NCI-H524 (cell line): ENCODE measurements at regions not wholly inside any gene's neighbourhood (a gene's known extent, or its start where the extent isn't known, plus 50 kb on each side); places are given as distances from the start of the nearest gene placed in this dataset.
A peak's percentile ranks its signal among the peaks of the same experiment; 100 is the strongest.
"Not testable (repeated sequence)": the region's sequence is repeated elsewhere in the genome, so short reads cannot be mapped to it uniquely, and the experiment has no call there.

Experiments used
- DNase-seq, 2 experiments: peaks; one replicate each; lab custom pipeline; 2025; lab: John Stamatoyannopoulos, UW

DNA sequence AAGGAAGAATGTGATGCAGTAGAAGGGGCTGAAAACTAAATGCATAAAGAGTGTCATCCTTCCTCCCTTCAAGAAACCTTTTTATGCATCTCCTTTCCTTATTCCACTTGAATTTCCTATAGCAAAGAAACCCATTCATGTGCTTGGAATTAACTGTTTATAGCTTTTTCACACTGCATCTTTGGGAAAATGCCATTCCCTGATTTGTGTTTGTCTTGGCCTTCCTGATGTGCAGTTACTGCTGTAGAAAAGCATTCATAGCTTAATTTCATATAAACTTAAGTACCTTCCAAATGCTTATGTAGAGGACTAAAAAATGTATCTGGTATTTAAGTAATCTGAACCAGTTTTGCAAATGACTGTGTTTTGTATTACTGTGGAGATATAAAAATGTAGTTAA, 61.8 kb downstream of the SDR9C7 start:
- no peak for DNase-seq

DNA sequence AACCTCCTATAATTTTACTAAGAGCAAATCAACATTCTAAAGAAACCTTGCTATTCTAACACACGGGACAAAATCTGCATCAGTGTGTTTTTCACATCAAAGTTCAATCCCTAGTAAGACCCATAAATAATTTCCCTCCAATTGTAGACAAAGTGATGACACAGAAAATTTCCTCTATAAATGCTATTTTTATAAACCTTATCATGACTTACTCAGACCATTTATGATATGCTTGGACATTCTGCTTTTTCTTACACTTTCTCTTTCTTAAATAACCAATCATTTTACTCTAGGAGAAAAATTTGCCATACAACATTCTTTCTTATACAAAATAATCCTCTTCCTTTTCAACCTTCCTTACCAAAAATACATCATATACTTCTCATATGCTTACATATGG, 67.0 kb downstream of the SDR9C7 start:
- no peak for DNase-seq

DNA sequence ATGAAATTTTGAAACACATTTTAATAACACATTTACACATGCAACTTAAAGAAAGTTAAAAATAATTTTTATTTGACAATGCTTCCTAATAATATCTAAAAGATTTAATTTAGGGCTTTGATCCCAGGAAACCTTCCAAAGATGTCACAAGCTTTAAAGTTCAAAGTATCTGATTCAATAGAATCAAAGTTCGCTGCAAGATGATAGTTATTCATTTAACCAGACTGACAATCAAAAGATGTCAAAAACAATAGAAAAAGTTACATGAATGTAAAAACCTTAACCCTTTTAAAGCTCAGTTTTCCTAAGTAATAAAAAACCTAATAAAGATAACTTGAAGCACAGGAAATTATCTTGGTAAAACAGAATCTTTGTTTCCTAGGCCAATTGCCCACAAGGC, 67.7 kb downstream of the SDR9C7 start:
- no peak for DNase-seq

DNA sequence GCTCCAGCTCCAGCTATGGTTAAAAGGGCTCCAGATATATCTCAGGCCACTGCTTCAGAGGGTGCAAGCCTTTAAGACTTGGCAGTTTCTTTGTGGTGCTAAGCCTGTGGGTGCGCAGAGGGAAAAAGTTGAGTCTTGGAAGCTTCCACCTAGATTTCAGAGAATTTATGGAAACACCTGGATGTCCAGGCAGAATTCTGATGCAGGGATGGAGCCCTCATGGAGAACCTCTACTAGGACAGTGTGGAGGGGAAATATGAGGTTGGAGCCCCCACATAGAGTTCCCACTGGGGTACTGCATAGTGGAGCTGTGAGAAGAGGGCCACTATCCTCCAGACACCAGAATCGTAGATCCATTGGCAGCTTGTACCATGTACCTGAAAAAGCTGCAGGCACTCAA, 69.9 kb downstream of the SDR9C7 start:
- no peak for DNase-seq

DNA sequence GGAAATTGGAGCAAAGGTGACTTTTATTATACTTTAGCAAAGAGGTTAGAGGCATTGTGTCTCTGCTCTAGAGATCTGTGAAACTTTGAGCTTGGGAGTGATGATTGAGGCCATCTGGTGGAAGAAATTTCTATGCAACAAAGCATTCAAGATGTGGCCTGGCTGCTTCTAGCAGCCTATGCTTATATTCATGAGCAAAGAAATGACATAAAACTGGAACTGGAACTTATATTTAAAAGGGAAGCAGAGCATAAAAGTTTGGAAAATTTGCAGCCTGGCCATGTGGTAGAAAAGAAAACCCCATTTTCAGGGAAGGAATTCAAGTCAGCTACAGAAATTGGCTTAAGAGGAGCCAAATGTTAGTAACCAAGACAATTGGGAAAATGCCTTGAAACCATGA, 70.4 kb downstream of the SDR9C7 start:
- no peak for DNase-seq

DNA sequence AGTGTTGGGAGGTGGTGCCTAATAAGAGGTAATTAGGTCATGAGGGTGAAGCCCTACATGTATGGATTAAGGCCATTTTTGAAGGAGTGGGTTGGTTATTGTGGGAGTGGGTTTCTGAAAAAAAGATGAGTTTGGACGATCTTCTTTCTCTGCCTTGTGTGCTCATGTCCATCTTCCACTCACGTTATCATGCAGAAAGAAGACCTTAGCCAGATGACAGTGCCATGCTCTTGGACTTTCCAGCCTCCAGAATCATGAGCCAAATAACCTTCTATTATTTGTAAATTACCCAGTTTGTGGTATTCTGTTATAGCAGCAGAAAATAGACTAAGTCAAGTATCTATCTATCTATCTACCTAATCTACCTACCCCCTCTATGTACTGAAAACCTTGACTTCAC, 71.9 kb downstream of the SDR9C7 start:
- no peak for DNase-seq

DNA sequence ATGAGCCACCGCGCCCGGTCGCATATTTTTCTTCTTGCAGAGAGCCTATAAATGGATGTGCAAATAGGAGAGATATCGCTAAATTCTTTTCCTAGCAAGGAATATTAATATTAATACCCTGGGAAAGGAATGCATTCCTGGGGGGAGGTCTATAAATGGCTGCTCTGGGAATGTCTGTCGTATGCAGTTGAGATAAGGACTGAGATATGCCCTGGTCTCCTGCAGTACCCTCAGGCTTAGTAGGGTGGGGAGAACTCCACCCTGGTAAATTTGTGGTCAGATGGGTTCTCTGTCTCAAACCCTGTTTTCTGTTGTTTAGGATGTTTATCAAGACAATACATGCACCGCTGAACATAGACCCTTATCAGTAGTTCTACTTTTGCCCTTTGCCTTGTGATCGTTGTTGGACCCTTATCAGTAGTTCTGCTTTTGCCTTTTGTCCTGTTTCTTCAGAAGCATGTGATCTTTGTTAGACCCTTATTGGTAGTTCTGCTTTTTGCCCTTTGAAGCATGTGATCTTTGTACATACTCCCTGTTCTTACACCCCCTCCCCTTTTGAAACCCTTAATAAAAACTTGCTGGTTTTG, 80.7 kb downstream of the SDR9C7 start:
- DNase-seq, result not testable (repeated sequence)

DNA sequence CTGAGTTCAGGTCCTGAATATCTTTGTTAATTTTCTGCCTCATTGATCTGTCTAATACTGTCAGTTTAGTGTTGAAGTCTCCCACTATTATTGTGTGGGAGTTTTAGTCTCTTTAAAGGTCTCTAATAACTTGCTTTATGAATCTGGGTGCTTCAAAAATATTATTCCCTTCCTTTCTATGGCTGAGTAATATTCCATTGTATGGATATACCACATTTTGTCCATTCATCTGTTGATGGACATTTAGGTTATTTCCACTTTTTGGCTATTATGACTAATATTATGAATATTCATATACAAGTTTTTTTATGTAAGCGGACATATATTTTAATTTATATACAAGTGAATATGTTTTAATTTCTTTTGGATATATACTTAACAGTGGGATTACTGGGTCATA, 82.7 kb downstream of the SDR9C7 start:
- no peak for DNase-seq

DNA sequence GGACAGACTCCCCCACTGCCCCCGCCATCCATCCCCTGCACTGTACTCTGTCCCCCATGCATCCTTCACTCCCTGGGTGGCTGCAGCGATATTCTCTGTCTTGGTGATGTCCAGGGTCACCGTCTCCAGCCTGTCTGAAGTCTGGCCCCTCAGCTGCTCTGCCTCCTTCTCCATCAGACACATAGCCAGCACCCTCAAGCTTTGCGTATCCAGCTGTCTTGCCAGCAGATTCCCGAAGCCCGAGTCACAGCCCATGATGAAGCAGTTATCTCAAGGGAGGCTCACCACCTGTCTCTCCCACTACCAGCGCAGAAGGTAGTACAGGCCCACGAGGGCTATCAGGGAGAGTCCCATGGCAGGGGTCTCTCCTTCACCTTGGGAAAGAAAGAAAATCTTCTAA, 77.8 kb downstream of the HSD17B6 start:
- DNase-seq, result peak in 1 of 2 experiments; percentile 10

DNA sequence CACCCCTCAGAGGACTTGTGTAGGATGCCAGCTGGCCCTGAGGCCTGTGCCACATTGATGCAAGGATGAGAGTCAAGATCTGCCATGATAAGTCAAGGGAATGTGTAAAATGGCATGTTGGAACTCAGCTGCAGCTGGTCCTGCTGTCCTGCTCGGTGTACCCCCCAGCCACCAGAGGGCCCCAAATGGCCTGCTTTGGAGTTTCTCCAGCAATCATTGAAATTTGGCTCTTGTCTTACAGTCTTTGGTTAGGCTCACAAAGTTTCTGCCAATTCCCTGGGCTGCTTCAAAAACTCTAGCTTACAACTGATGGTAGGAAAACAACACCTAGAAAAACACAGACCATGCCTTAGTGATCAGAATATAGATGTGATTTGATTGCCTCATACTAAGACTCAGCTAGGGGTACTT, 76.8 kb downstream of the HSD17B6 start:
- peak in 1 of 2 experiments; percentile 51 for DNase-seq

DNA sequence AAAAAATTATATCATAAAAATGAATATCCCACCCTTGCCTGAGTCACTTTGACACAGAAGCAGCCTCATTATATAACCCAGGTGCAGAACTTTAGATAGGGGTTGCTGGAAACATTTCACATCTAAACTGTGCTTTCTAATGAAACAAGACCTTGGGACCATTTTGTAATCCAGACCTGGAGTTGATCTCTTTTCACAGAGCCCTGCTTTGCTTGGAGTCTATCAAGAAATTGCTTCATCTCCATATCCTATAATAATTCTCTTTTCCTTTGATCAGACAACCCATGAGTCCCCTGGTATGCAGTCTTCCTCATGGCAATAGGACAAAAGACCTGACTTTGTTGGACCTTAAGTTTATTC, 76.3 kb downstream of the HSD17B6 start:
- no peak for DNase-seq

DNA sequence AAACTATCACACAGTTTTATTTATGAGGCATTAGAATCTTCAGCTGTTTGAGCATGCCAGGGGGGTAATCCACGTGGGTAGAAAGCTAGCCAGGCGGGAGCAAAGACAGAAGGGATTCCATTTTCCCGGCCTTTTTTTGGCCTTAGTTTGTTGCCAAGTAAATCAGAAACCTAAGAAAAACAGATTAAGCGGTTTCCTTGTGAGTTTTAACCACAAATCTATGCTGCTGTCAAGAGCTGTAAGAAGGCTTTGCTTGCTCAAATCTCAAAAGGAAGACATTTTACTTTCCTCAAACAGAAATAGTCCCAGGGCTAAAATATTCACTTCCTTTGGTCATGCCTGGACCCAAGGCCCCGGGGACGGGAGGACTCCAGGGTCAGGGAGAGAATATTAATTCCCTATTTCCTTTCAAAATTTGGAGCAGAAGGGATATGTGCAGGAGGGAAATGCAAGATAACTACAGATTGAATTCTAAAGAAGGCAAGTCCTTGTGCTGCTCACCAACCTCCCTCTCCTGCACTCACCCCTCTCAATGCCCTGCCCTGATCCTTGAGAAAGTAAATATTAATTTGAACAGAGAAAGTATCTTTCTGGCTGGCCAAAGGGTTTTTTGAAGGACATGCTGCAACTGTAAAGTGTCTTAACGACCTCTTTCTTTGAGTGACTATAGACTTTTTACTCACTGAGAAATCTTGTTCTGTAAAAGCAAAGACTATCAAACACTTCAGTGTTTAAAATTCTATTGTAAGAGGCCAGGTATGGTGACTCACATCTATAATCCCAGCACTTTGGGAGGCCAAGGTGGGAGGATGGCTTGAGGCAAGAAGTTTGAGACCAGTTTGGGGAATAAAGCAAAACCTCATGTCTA, 75.7 kb downstream of the HSD17B6 start:
- no peak for DNase-seq
